GM13976 (cell line): ENCODE measurements at regions not wholly inside any gene's neighbourhood (a gene's known extent, or its start where the extent isn't known, plus 50 kb on each side); places are given as distances from the start of the nearest gene placed in this dataset.

ENCODE experiments used
- DNase-seq: peaks from one replicate; pipeline ENCODE4 v3.0.0; 2012; ENCODE audit warnings: low spot score
- CTCF ChIP-seq: IDR thresholded peaks from 2 replicates; pipeline ENCODE4 v1.5.1; 2012; ENCODE audit warnings: borderline replicate concordance, mild to moderate bottlenecking; ENCODE audit not compliant: insufficient read depth; ENCODE audit errors: extremely low read depth, missing control alignments, control extremely low read depth
- in situ Hi-C: fragments of 300-500 bp; cut with MboI; formaldehyde crosslinking; loops from one replicate; pipeline ENCODE4 v1.12.0; 2022; ENCODE audit warnings: low sequenced_read_pairs, mixed read lengths, inconsistent platforms; ENCODE audit not compliant: unreplicated experiment

- no peak for DNase-seq
- TF ChIP-seq CTCF: no peak
- in situ Hi-C loops: loop anchor here (25.0 kb wide), 1 partner anchor 1231 kb away; no protein-coding TSS in a partner anchor
Measured at GRCh38 chr13:33931397-33932311, 113.7 kb downstream of the RFC3 start.

- TF ChIP-seq CTCF: no peak
- DNase-seq: no peak
- in situ Hi-C loops: loop anchor here (25.0 kb wide), 1 partner anchor 1229 kb away; no protein-coding TSS in a partner anchor
Measured at GRCh38 chr13:33932769-33933406, 114.9 kb downstream of the RFC3 start.

- DNase-seq: no peak
- in situ Hi-C loops: loop anchor here (25.0 kb wide), 1 partner anchor 1228 kb away; no protein-coding TSS in a partner anchor
- no peak for TF ChIP-seq CTCF
Measured at GRCh38 chr13:33933810-33934209, 115.9 kb downstream of the RFC3 start.

GRCh38 chr13:33934343-33934742, 116.4 kb downstream of the RFC3 start:
- TF ChIP-seq CTCF: no peak
- no peak for DNase-seq
- in situ Hi-C loops: loop anchor here (25.0 kb wide), 1 partner anchor 1228 kb away; no protein-coding TSS in a partner anchor

- DNase-seq: no peak
- no peak for TF ChIP-seq CTCF
- in situ Hi-C loops: loop anchor here (25.0 kb wide), 1 partner anchor 1227 kb away; no protein-coding TSS in a partner anchor
Measured at GRCh38 chr13:33934951-33935371, 117.0 kb downstream of the RFC3 start.

- TF ChIP-seq CTCF: no peak
- in situ Hi-C loops: loop anchor here (25.0 kb wide), 1 partner anchor 1226 kb away; no protein-coding TSS in a partner anchor
- DNase-seq: no peak
Measured at GRCh38 chr13:33935969-33936368, 118.0 kb downstream of the RFC3 start.
